ENCODE measurements at regions not wholly inside any gene's neighbourhood (a gene's known extent, or its start where the extent isn't known, plus 50 kb on each side); places are given as distances from the start of the nearest gene placed in this dataset.

GRCh38 chr9:20252778-20253177 is 369.5 kb downstream of the MLLT3 start:
- H3K4me1 ChIP-seq (ENCODE audit: control insufficient read depth, insufficient read depth, low read length) = no peaks in the 10 kb centered on the region
- ATAC-seq (ENCODE audit: low read depth) (no peak), DNase-seq (no peak)
- no peaks in the 10 kb centered on the region for H3K9me1 ChIP-seq (ENCODE audit: insufficient read depth, low read length)
- H3K27ac ChIP-seq (ENCODE audit: insufficient read depth, low read length) = no peak overlapping the region
- H3K4me3 ChIP-seq (ENCODE audit: insufficient read depth, low read depth, low read length) = no peak overlapping the region
- H3K56ac ChIP-seq (ENCODE audit: extremely low read depth, insufficient read depth, low read length) = no peak overlapping the region
- H3K79me1 ChIP-seq (ENCODE audit: low read depth in 1 of 2, low read length in 2 of 2) = no peaks in the 10 kb centered on the region
- H4K91ac ChIP-seq (ENCODE audit: insufficient read depth, low read depth, low read length) = no peak overlapping the region
- POLR2A ChIA-PET (ENCODE audit: unreplicated experiment) = no interaction called here
- H3K4me2 ChIP-seq (ENCODE audit: low read depth, low read length) = no peak overlapping the region
- H2BK5ac ChIP-seq (ENCODE audit: low read depth, low read length, poor library complexity, severe bottlenecking) = no peak overlapping the region
- no TSS peak for BruUV-seq (replicated peaks)
- H2AFZ ChIP-seq (replicated peaks; ENCODE audit: low read length, poor library complexity) = no peak overlapping the region
- H2BK15ac ChIP-seq (ENCODE audit: low read depth, low read length) = no peak overlapping the region
- peaks cover 5% of the 10 kb centered on the region for H3K27me3 ChIP-seq (ENCODE audit: control insufficient read depth, insufficient read depth, low read length)
- H4K5ac ChIP-seq (ENCODE audit: low read depth, low read length) = no peak overlapping the region
- no peak overlapping the region for H3K23ac ChIP-seq (ENCODE audit: low read depth, low read length)
- peaks cover 3% of the 10 kb centered on the region; the same call in 1 of the 2 replicates for H3K9me3 ChIP-seq (ENCODE audit: control insufficient read depth, insufficient read depth, low read length)
- dilution Hi-C loops (cut with HindIII; ENCODE audit: low sequenced_read_pairs, unreplicated experiment) (no loop called here), in situ Hi-C loops (cut with MboI; ENCODE audit: low sequenced_read_pairs) (no loop called here), intact Hi-C loops (cut with micrococcal nuclease) (no loop called here)
- no peak overlapping the region for H4K8ac ChIP-seq (ENCODE audit: low read depth in 2 of 2, low read length in 2 of 2)
- no peak overlapping the region for H3K18ac ChIP-seq (ENCODE audit: low read depth, low read length)
- no peaks in the 10 kb centered on the region for H3K36me3 ChIP-seq (ENCODE audit: control insufficient read depth, insufficient read depth, low read length)
- no peak overlapping the region for H2BK20ac ChIP-seq (ENCODE audit: low read depth, low read length)
- no peaks in the 10 kb centered on the region for H4K20me1 ChIP-seq (ENCODE audit: insufficient read depth, low read length)
- CTCF ChIA-PET = no interaction called here
- TF ChIP-seq MAFK (IDR thresholded peaks at IDR 0.05; ENCODE audit: low read depth, low read length) (no peak), USF2 (IDR thresholded peaks at IDR 0.05; ENCODE audit: low read depth, low read length) (no peak), CEBPB (IDR thresholded peaks at IDR 0.05; ENCODE audit: low read depth, low read length) (no peak), POLR2A (IDR thresholded peaks at IDR 0.05; ENCODE audit: low read depth, low read length) (no peak), ELK1 (IDR thresholded peaks at IDR 0.05; ENCODE audit: borderline replicate concordance, low read depth, low read length) (no peak), SMC3 (IDR thresholded peaks at IDR 0.05; ENCODE audit: low read depth, low read length) (no peak), NFE2L2 (IDR thresholded peaks at IDR 0.05; ENCODE audit: low read depth, low read length) (no peak), MAZ (IDR thresholded peaks at IDR 0.05; ENCODE audit: borderline replicate concordance, low read depth, low read length) (no peak), CHD1 (IDR thresholded peaks at IDR 0.05; ENCODE audit: low read depth, low read length) (no peak), FOS (IDR thresholded peaks at IDR 0.05; ENCODE audit: low read depth, low read length) (no peak), CTCF (conservative IDR thresholded peaks at IDR 0.05; ENCODE audit: low read depth, low read length) (no peak), MXI1 (IDR thresholded peaks at IDR 0.05; ENCODE audit: borderline replicate concordance, low read depth, low read length) (no peak), RFX5 (IDR thresholded peaks at IDR 0.05; ENCODE audit: low read depth, low read length) (no peak), BHLHE40 (IDR thresholded peaks at IDR 0.05; ENCODE audit: low read depth, low read length) (no peak)
- no peak overlapping the region for H3K4ac ChIP-seq (ENCODE audit: low read depth, low read length)
- H3K9ac ChIP-seq (ENCODE audit: low read depth, low read length) = no peak overlapping the region
- H2AK9ac ChIP-seq (replicated peaks; ENCODE audit: low read depth, low read length, poor library complexity) = no peak overlapping the region
- no peak overlapping the region for H2BK120ac ChIP-seq (ENCODE audit: low read depth, low read length)
- H3K14ac ChIP-seq (replicated peaks; ENCODE audit: low read depth, low read length) = no peak overlapping the region
- no CpG with 5 or more reads among the region's 1 CpG for WGBS, 2 experiments (ENCODE audit: extremely low coverage in 2 of 2, insufficient read length in 1 of 2)
- H2AK5ac ChIP-seq (ENCODE audit: low read depth, low read length) = no peak overlapping the region
